Mucosa of rectum (tissue), 2 donors: ENCODE measurements at regions not wholly inside any gene's neighbourhood (a gene's known extent, or its start where the extent isn't known, plus 50 kb on each side); places are given as distances from the start of the nearest gene placed in this dataset.
"Not testable (repeated sequence)": the region's sequence is repeated elsewhere in the genome, so short reads cannot be mapped to it uniquely, and the experiment has no call there.

ENCODE experiments used
- H3K27ac ChIP-seq, 2 donors: one replicate each; pipeline ENCODE4 v1.7.0; 2013; ENCODE audit warnings: inconsistent platforms in 2 of 2, low read depth in 2 of 2, low read length in 2 of 2
- H3K27me3 ChIP-seq, 2 donors: one replicate each; pipeline ENCODE4 v1.7.0; 2013; ENCODE audit warnings: low read length in 2 of 2; ENCODE audit not compliant: control insufficient read depth in 2 of 2, insufficient read depth in 2 of 2
- H3K36me3 ChIP-seq, 2 donors: one replicate each; pipeline ENCODE4 v1.7.0; 2013; ENCODE audit warnings: low read length in 2 of 2; ENCODE audit not compliant: control insufficient read depth in 2 of 2, insufficient read depth in 2 of 2
- H3K4me1 ChIP-seq, 2 donors: one replicate each; pipeline ENCODE4 v1.7.0; 2013; ENCODE audit warnings: low read length in 2 of 2, mild to moderate bottlenecking in 1 of 2; ENCODE audit not compliant: control insufficient read depth in 2 of 2, insufficient read depth in 2 of 2
- H3K4me3 ChIP-seq, 2 donors: one replicate each; pipeline ENCODE4 v1.7.0; 2013; ENCODE audit warnings: low read length in 2 of 2
- H3K9ac ChIP-seq, 2 donors: one replicate each; pipeline ENCODE4 v1.7.0; 2013; ENCODE audit warnings: low read length in 2 of 2, low read depth in 1 of 2, mild to moderate bottlenecking in 1 of 2
- H3K9me3 ChIP-seq, 2 donors: one replicate each; pipeline ENCODE4 v1.7.0; 2013; ENCODE audit warnings: low read length in 2 of 2; ENCODE audit not compliant: control insufficient read depth in 2 of 2
- donor health status: healthy.
- donor health status: Normal muscosa, but diverticular disease.

GRCh38 chr18:22290004-22290403 is 120.6 kb downstream of the GATA6 start:
- Histone ChIP-seq H3K4me3 (no peak overlapping the region), H3K27ac (no peak overlapping the region), H3K9ac (no peak overlapping the region), H3K36me3 (no peaks in the 10 kb centered on the region), H3K4me1 (peaks cover 14 to 21% of the 10 kb centered on the region in 2 donors), H3K9me3 (no peaks in the 10 kb centered on the region), H3K27me3 (no peaks in the 10 kb centered on the region)

- peak overlapping the region; percentile 15 to 46 for H3K9ac ChIP-seq
- peaks cover 26 to 38% of the 10 kb centered on the region in 2 donors for H3K4me1 ChIP-seq
- no peaks in the 10 kb centered on the region for H3K9me3 ChIP-seq
- H3K36me3 ChIP-seq, result no peaks in the 10 kb centered on the region
- peak overlapping the region; percentile 3 to 59 for H3K4me3 ChIP-seq
- no peaks in the 10 kb centered on the region for H3K27me3 ChIP-seq
- peak overlapping the region; percentile 74 to 90 for H3K27ac ChIP-seq
Measured at GRCh38 chr18:22286585-22286984, 117.2 kb downstream of the GATA6 start.

DNA sequence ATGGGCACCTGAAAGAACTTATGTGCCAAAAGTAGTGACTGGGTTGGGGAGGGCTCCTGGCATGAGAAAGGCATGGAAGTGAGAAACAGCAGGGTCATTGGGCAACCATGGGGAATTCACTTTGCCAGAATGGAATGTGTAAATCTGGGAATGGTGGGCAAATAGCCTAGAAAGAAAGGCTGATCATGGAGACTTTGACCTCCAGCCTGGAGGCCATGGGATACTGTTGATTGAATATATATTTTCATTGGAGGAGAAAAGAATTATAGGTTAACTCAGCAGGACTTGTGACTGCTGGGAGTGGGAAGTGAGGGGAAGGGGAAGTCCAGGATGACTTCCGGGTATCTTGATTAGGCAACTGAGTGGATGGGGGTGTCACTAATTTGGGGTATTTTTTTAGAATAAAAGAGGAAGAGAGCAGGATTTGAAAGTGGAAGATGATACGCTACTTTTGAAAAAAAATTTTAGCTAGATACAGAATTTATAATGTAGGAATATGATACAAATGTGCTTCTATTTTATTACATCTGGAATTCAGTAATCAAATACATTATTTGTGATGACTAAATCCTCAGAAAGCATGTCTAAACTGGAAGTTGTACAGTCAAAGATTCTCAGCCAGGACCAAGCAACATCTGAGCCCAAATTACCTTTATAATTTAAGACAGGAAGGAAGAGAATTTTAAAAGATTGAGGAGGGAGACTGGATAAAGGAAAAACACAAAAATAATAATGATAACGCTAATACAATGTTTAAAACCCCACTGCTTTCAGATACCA is 116.2 kb downstream of the GATA6 start:
- peak overlapping the region in 1 of 2 donors; percentile 90 for H3K27ac ChIP-seq
- no peaks in the 10 kb centered on the region for H3K36me3 ChIP-seq
- H3K9ac ChIP-seq, result peak overlapping the region in 1 of 2 donors; percentile 5

DNA sequence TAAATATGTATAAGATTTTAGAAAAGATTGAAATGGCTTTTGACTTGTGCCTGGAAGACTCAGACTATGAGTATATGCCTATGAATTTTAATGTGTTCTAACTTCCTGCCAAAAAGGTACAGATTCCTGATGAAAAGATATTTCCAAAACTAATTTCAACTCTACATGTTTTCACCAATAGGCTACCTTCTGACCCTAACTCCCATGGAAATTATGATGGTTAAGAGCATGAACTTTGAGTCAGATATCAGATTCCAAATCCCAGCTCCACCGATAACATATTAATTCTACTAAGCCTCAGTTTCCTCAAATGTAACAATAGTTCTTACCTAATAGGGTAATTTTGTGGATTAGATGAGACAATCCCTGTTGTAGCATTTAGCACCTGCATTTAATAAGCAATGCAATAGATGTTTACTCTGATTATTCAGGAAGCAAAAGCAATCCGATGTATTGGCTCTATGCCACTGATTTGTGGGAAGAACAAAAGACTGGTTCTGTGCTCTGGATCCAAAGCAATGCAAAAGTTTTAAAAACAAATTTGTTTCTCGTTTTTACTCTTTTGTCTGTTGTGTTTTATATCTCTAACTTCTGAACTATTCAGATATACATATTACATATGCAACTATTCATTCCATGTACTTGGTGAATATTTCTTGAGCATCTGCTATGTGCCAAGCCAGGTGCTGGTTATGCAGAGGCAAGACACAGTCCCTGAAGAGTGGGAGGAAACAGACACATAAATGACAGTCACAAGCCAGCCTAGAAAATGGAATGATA is 115.4 kb downstream of the GATA6 start:
- Histone ChIP-seq H3K27ac (no peak overlapping the region), H3K9me3 (no peaks in the 10 kb centered on the region), H3K36me3 (no peaks in the 10 kb centered on the region)

More for the DNA sequence above, 116.2 kb downstream of the GATA6 start:
- H3K27me3 ChIP-seq, result no peaks in the 10 kb centered on the region
- peak overlapping the region in 1 of 2 donors; percentile 3 for H3K4me3 ChIP-seq
- no peaks in the 10 kb centered on the region for H3K9me3 ChIP-seq
- peaks cover 26 to 38% of the 10 kb centered on the region in 2 donors for H3K4me1 ChIP-seq

DNA sequence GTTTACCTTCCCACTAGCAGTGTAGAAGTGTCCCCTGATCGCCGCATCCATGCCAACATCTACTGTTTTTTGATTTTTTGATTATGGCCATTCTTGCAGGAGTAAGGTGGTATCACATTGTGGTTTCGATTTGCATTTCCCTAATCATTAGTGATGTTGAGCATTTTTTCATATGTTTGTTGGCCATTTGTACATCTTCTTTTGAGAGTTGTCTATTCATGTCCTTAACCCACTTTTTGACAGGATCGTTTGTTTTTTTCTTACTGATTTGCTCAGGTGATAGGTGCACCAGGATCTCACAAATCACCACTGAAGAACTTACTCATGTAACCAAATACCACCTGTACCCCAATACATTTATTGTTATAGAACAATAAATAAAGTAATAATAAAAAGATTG is 114.5 kb downstream of the GATA6 start:
- not testable (repeated sequence) for H3K27me3 ChIP-seq, H3K9ac ChIP-seq, H3K9me3 ChIP-seq, H3K36me3 ChIP-seq, H3K27ac ChIP-seq, H3K4me3 ChIP-seq
- peaks cover 26 to 38% of the 10 kb centered on the region in 2 donors for H3K4me1 ChIP-seq

More for the DNA sequence above, 115.4 kb downstream of the GATA6 start:
- Histone ChIP-seq H3K9ac (no peak overlapping the region), H3K4me1 (peaks cover 26 to 38% of the 10 kb centered on the region in 2 donors), H3K27me3 (no peaks in the 10 kb centered on the region), H3K4me3 (no peak overlapping the region)

- no peak overlapping the region for H3K4me3 ChIP-seq
- H3K9ac ChIP-seq, result no peak overlapping the region
- H3K27me3 ChIP-seq, result no peaks in the 10 kb centered on the region
- peak overlapping the region; percentile 66 to 84 for H3K27ac ChIP-seq
- no peaks in the 10 kb centered on the region for H3K9me3 ChIP-seq
- H3K4me1 ChIP-seq, result peaks cover 26 to 38% of the 10 kb centered on the region in 2 donors
- H3K36me3 ChIP-seq, result no peaks in the 10 kb centered on the region
Measured at GRCh38 chr18:22283397-22283796, 114.0 kb downstream of the GATA6 start.

DNA sequence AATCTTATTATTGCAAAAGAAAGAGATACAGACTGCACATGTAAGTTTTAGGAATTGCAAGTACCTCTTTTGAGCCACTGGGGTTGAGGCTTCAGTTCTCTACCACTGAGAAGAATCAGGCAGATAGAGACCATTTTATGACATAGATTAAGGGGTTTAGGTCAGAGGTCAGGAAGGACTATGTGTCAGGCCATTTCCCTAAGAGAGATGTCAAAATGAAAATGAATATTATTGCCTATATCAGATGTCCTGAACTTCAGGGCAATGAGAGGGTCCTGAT is 113.7 kb downstream of the GATA6 start:
- H3K9me3 ChIP-seq, result no peaks in the 10 kb centered on the region
- H3K9ac ChIP-seq, result peak overlapping the region in 1 of 2 donors; percentile 15
- H3K27me3 ChIP-seq, result no peaks in the 10 kb centered on the region
- no peak overlapping the region for H3K4me3 ChIP-seq
- no peaks in the 10 kb centered on the region for H3K36me3 ChIP-seq
- peaks cover 26 to 38% of the 10 kb centered on the region in 2 donors for H3K4me1 ChIP-seq
- H3K27ac ChIP-seq, result peak overlapping the region; percentile 66 to 84

DNA sequence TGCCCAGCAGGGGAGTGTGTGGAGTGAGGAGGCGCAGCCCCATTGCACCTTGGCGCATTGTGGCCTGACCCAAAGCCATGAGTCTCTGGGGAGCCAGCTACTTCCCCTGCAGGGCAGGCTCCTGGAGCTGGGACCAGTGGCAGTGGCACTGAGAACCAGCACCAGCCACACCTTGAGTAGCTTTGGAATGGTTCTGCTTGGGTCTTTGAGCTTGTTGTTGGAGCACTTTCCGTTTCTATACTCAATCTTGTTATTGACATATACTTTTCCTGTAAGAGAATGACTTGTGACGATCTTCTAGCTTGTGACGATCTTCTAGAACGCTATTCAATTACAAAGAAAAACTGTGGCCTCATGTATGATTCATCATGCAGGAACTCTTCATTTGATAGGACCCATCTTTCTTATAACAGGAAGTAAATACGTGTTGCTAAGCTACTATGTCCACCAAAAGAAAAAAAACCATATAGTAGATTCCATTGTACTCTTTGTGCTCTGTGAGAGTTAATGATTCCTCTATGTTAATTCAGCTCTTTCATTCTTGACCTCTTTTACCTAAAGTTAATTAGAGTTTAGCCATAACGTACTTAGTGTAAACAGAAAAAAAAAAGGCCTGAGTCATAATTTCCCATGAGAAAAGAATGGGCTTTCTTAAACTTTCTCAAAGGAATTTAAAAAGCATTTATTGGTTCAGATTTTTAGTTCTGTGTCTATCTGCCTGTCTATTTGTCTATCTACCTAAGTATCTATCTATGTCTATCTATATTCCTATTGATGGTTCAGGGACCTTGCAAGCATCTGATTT is 113.1 kb downstream of the GATA6 start:
- peak overlapping the region; percentile 83 to 86 for H3K27ac ChIP-seq
- no peaks in the 10 kb centered on the region for H3K36me3 ChIP-seq
- H3K4me3 ChIP-seq, result peak overlapping the region; percentile 42 to 57

DNA sequence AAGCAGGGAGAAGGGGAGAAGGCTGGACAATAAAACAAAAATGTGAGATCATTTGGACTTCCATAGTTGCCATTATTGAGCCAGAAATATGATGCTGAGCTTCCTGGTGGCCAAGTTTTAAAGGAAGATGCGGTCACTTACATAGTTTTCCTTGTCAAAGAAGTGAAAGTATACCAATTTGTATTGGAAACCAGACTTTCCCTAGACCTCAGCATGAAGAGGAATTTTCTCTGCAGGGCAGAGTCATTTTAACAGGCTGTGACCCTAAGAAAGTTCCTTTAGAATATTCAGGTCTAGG is 111.0 kb downstream of the GATA6 start:
- H3K27me3 ChIP-seq, result no peaks in the 10 kb centered on the region
- H3K9ac ChIP-seq, result no peak overlapping the region
- H3K4me3 ChIP-seq, result no peak overlapping the region
- peaks cover 12 to 21% of the 10 kb centered on the region in 2 donors for H3K4me1 ChIP-seq
- no peaks in the 10 kb centered on the region for H3K9me3 ChIP-seq
- no peak overlapping the region for H3K27ac ChIP-seq
- no peaks in the 10 kb centered on the region for H3K36me3 ChIP-seq

More for the DNA sequence above, 113.1 kb downstream of the GATA6 start:
- Histone ChIP-seq H3K4me1 (peaks cover 26 to 38% of the 10 kb centered on the region in 2 donors), H3K9me3 (no peaks in the 10 kb centered on the region), H3K27me3 (no peaks in the 10 kb centered on the region), H3K9ac (peak overlapping the region in 1 of 2 donors; percentile 15)
